GM12878 (cell line): ENCODE measurements at regions not wholly inside any gene's neighbourhood (a gene's known extent, or its start where the extent isn't known, plus 50 kb on each side); places are given as distances from the start of the nearest gene placed in this dataset.
A peak's percentile ranks its signal among the peaks of the same experiment; 100 is the strongest.

Experiments
- ATAC-seq: fragments of 200-7000 bp; cut with Tn5 transposase; 3 replicates; pipeline ENCODE4 v1.9.1; 2020; ENCODE audit warnings: mild to moderate bottlenecking, moderate library complexity
- BruUV-seq: library from RNA; stranded (reverse); fragments of 400-500 nt; replicated peaks from 2 replicates; lab custom pipeline; 2021; lab: Mats Ljungman, UMichigan
- CTCF ChIA-PET: fragments of 300-600 bp; sonication (Branson Sonifier 250); formaldehyde crosslinking; extraction: SDS; loops from one replicate; lab custom pipeline; 2021; ENCODE audit warnings: inconsistent platforms; lab: Yijun Ruan, JAX
- POLR2A ChIA-PET: fragments of 350-600 bp; formaldehyde crosslinking; extraction: SDS; loops from one replicate; lab custom pipeline; 2021; ENCODE audit warnings: inconsistent platforms; lab: Charles Lee
- RAD21 ChIA-PET: fragments of 300-600 bp; sonication (Branson Sonifier 250); formaldehyde crosslinking; loops from one replicate; lab custom pipeline; 2023; ENCODE audit warnings: antibody characterized with exemption; ENCODE audit not compliant: unreplicated experiment; lab: Charles Lee
- SMC1A ChIA-PET: fragments of 300-600 bp; sonication (Branson Sonifier 250); formaldehyde crosslinking; loops from one replicate; lab custom pipeline; 2023; ENCODE audit not compliant: unreplicated experiment, uncharacterized antibody; lab: Charles Lee
- DNase-seq: peaks from one replicate; pipeline ENCODE4 v3.0.0-alpha.2; 2011; ENCODE audit warnings: low read depth, low spot score
- FAIRE-seq: peaks from 3 replicates; lab custom pipeline; 2011; peaks lifted over from hg19 to GRCh38; lab: Jason Lieb, UNC
- H2AFZ ChIP-seq: 2 replicates; pipeline ENCODE4 v1.6.0; 2011; ENCODE audit warnings: low read depth, low read length, control low read depth; ENCODE audit not compliant: control insufficient read depth
- H3K27ac ChIP-seq: 2 replicates; pipeline ENCODE4 v1.5.1; 2011; ENCODE audit warnings: control low read depth; ENCODE audit not compliant: control insufficient read depth, insufficient read depth
- H3K27me3 ChIP-seq, 2 experiments: replicated peaks in 1 of 2; 2 replicates each; pipeline versions ENCODE4 v1.6.0 to v1.6.1; 2011; ENCODE audit warnings: low read length in 1 of 2; ENCODE audit not compliant: control insufficient read depth in 2 of 2, insufficient read depth in 2 of 2
- H3K36me3 ChIP-seq, 2 experiments: 2 replicates each; pipeline ENCODE4 v1.5.1; 2011; ENCODE audit warnings: low read length in 1 of 2; ENCODE audit not compliant: control insufficient read depth in 2 of 2, insufficient read depth in 2 of 2
- H3K4me1 ChIP-seq: 2 replicates; pipeline ENCODE4 v1.6.1; 2011; ENCODE audit warnings: mild to moderate bottlenecking, low read length, moderate library complexity, mixed read lengths; ENCODE audit not compliant: control insufficient read depth, insufficient read depth
- H3K4me2 ChIP-seq: 2 replicates; pipeline ENCODE4 v1.6.0; 2011; ENCODE audit warnings: control low read depth; ENCODE audit not compliant: control insufficient read depth, insufficient read depth
- H3K4me3 ChIP-seq: fragments of 200-600 bp; sonication (generic); 2 replicates; pipeline ENCODE4 v1.5.1; 2016
- H3K79me2 ChIP-seq: 2 replicates; pipeline ENCODE4 v1.6.0; 2011; ENCODE audit warnings: low read length; ENCODE audit not compliant: control insufficient read depth, insufficient read depth
- H3K9ac ChIP-seq: 2 replicates; pipeline ENCODE4 v1.8.0; 2011; ENCODE audit warnings: low read length, control low read depth, mixed read lengths; ENCODE audit not compliant: control insufficient read depth, insufficient read depth
- H3K9me3 ChIP-seq: replicated peaks from 3 replicates; pipeline ENCODE4 v1.5.1; 2011; ENCODE audit warnings: mild to moderate bottlenecking, low read length; ENCODE audit not compliant: control insufficient read depth, insufficient read depth
- H4K20me1 ChIP-seq: 2 replicates; pipeline ENCODE4 v1.6.0; 2011; ENCODE audit not compliant: control insufficient read depth, insufficient read depth
- ATF2 ChIP-seq: IDR thresholded peaks from 2 replicates; pipeline ENCODE4 v1.6.1; 2012; ENCODE audit warnings: low read length, inconsistent platforms
- BACH1 ChIP-seq: fragments of 450-650 bp; IDR thresholded peaks from 2 replicates; pipeline ENCODE4 v1.6.1; 2017; ENCODE audit warnings: mild to moderate bottlenecking, borderline replicate concordance
- CHD1 ChIP-seq: IDR thresholded peaks from 2 replicates; pipeline ENCODE4 v1.6.1; 2012; ENCODE audit warnings: low read depth, low read length, improper control_type of control experiment
- CUX1 ChIP-seq: IDR thresholded peaks from 2 replicates; pipeline ENCODE4 v1.6.1; 2012; ENCODE audit warnings: improper control_type of control experiment, low read depth, low read length; ENCODE audit not compliant: insufficient replicate concordance
- GATAD2B ChIP-seq: fragments of 450-650 bp; conservative IDR thresholded peaks from 2 replicates; pipeline ENCODE4 v1.6.1; 2017; ENCODE audit warnings: low read depth, mild to moderate bottlenecking, moderate library complexity
- KAT2A ChIP-seq: conservative IDR thresholded peaks from 2 replicates; pipeline ENCODE4 v1.6.1; 2011; ENCODE audit warnings: low read depth, low read length; ENCODE audit not compliant: control insufficient read depth
- MEF2A ChIP-seq: IDR thresholded peaks from 2 replicates; pipeline ENCODE4 v1.6.1; 2011; ENCODE audit warnings: low read depth, mild to moderate bottlenecking, low read length, moderate library complexity; ENCODE audit not compliant: insufficient read depth
- RAD21 ChIP-seq: IDR thresholded peaks from 2 replicates; pipeline ENCODE4 v1.6.1; 2011; ENCODE audit warnings: mild to moderate bottlenecking, low read depth, low read length, moderate library complexity; ENCODE audit not compliant: insufficient read depth
- RUNX3 ChIP-seq: IDR thresholded peaks from 2 replicates; pipeline ENCODE4 v1.6.1; 2012; ENCODE audit warnings: low read length, inconsistent platforms
- SMC3 ChIP-seq: IDR thresholded peaks from 2 replicates; pipeline ENCODE4 v1.6.1; 2011; ENCODE audit warnings: low read length, improper control_type of control experiment, borderline replicate concordance
- SPI1 ChIP-seq: IDR thresholded peaks from 2 replicates; pipeline ENCODE4 v1.6.1; 2011; ENCODE audit warnings: low read depth, mild to moderate bottlenecking, low read length, moderate library complexity, borderline replicate concordance; ENCODE audit not compliant: insufficient read depth
- TCF12 ChIP-seq: IDR thresholded peaks from 2 replicates; pipeline ENCODE4 v1.6.1; 2011; ENCODE audit warnings: low read depth, mild to moderate bottlenecking, low read length
- WGBS: methylation state at CpG from one replicate; pipeline ENCODE4 v1.1.6; 2016; ENCODE audit warnings: low lambda C conversion rate; ENCODE audit not compliant: insufficient replicate concordance, insufficient coverage; ENCODE audit errors: missing lambda C conversion rate; 5-methylcytosine and 5-hydroxymethylcytosine counted together
- in situ Hi-C: fragments of 300-500 bp; cut with MboI; formaldehyde crosslinking; loops from 9 replicates; pipeline ENCODE4 v1.14.3; 2018; ENCODE audit warnings: mixed read lengths
- intact Hi-C: fragments of 100-400 bp; cut with micrococcal nuclease; formaldehyde crosslinking; loops from one replicate; pipeline ENCODE4 v1.14.2; 2022; ENCODE audit not compliant: unreplicated experiment
- TF ChIP-seq, protein P1 (sequence below): fragments of 450-650 bp; IDR thresholded peaks from 2 replicates; pipeline ENCODE4 v1.6.1; 2017; ENCODE audit warnings: borderline replicate concordance
- TF ChIP-seq, protein P2 (sequence below): IDR thresholded peaks from 2 replicates; pipeline ENCODE4 v1.6.1; 2011; ENCODE audit warnings: borderline replicate concordance, low read depth, mild to moderate bottlenecking, moderate library complexity, low read length; ENCODE audit not compliant: insufficient read depth, poor library complexity, severe bottlenecking

DNA sequence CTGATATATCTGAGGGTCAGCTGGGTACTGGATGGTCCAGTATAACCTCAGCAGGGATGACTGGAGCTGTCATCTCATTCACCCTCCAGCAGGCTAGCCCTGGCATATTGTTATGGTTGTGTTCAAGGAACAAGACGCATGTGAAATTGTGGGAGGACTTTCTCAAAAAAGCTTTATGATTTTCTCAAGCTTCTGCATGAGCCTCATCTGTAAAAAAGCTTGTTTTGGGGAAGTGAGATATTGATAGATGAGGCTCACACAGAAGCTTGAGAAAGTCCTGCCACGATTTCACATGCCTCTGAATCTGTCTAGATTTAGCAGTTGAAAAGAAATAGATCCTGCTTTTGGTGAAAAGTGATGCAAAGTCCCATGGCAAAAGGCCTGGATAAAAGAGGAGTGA lies 93.4 kb downstream of the SPCS3 start:
- H3K27ac ChIP-seq: peak overlapping the region; percentile 78
- ChIA-PET CTCF (interaction anchor here (1.4 kb wide), 1 partner anchor 19 kb away, joined by 4 read pairs; no protein-coding TSS in a partner anchor), POLR2A (interaction anchor here (1.3 kb wide), 1 partner anchor 52 kb away, joined by 3 read pairs; no protein-coding TSS in a partner anchor), RAD21 (interaction anchor here (0.5 to 3.4 kb wide), 5 partner anchors 17 to 80 kb away, joined by 3 to 11 read pairs (median 5); no protein-coding TSS in a partner anchor), SMC1A (interaction anchor here (0.9 to 4.0 kb wide), 7 partner anchors 19 to 634 kb away, joined by 3 to 20 read pairs (median 5); no protein-coding TSS in a partner anchor)
- H3K79me2 ChIP-seq: no peaks in the 10 kb centered on the region
- peak overlapping the region; percentile 72 for H2AFZ ChIP-seq
- peak overlapping the region; percentile 33; the same call in 1 of the 2 replicates for H3K4me2 ChIP-seq
- DNase-seq: peak; percentile 88
- WGBS: 25% methylated on average over 2 of the region's 2 CpGs
- no peak overlapping the region for H3K4me3 ChIP-seq
- intact Hi-C loops (no loop called here), in situ Hi-C loops (no loop called here)
- H3K36me3 ChIP-seq: no peaks in the 10 kb centered on the region
- no peak overlapping the region for H3K9ac ChIP-seq
- no peak for FAIRE-seq
- H3K9me3 ChIP-seq: peaks cover 4% of the 10 kb centered on the region; the same call in 1 of the 3 replicates
- no TSS peak for BruUV-seq
- ATAC-seq: peak; percentile 65
- H4K20me1 ChIP-seq: no peaks in the 10 kb centered on the region
- H3K4me1 ChIP-seq: peaks cover 15% of the 10 kb centered on the region
- H3K27me3 ChIP-seq: no peaks in the 10 kb centered on the region
- no peak for TF ChIP-seq KAT2A
- TF ChIP-seq RUNX3: peak; percentile 65
- peak; percentile 93 for TF ChIP-seq CUX1
- no peak for TF ChIP-seq BACH1
- TF ChIP-seq SMC3: peak; percentile 4; the same call in 1 of the 2 replicates
- TF ChIP-seq, protein P1, sequence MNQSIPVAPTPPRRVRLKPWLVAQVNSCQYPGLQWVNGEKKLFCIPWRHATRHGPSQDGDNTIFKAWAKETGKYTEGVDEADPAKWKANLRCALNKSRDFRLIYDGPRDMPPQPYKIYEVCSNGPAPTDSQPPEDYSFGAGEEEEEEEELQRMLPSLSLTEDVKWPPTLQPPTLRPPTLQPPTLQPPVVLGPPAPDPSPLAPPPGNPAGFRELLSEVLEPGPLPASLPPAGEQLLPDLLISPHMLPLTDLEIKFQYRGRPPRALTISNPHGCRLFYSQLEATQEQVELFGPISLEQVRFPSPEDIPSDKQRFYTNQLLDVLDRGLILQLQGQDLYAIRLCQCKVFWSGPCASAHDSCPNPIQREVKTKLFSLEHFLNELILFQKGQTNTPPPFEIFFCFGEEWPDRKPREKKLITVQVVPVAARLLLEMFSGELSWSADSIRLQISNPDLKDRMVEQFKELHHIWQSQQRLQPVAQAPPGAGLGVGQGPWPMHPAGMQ: no peak
- TF ChIP-seq TCF12: peak; percentile 40; the same call in 1 of the 2 replicates
- TF ChIP-seq, protein P2, sequence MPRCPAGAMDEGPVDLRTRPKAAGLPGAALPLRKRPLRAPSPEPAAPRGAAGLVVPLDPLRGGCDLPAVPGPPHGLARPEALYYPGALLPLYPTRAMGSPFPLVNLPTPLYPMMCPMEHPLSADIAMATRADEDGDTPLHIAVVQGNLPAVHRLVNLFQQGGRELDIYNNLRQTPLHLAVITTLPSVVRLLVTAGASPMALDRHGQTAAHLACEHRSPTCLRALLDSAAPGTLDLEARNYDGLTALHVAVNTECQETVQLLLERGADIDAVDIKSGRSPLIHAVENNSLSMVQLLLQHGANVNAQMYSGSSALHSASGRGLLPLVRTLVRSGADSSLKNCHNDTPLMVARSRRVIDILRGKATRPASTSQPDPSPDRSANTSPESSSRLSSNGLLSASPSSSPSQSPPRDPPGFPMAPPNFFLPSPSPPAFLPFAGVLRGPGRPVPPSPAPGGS: peak; percentile 97
- 0 out of 2 replicates have a peak, but pooled peaks have one; percentile 16 for TF ChIP-seq RAD21
- TF ChIP-seq ATF2: peak; percentile 94
- peak; percentile 97 for TF ChIP-seq GATAD2B
- TF ChIP-seq MEF2A: 0 out of 2 replicates have a peak, but pooled peaks have one; percentile 46
- TF ChIP-seq SPI1: peak; percentile 95
- TF ChIP-seq CHD1: no peak
